Activated CD4-positive, CD25-positive, alpha-beta regulatory T cell treated with anti-CD3 and anti-CD28 coated beads, Interleukin-2, amount 50 U/mL, for 72 hours (primary cell): ENCODE measurements at regions not wholly inside any gene's neighbourhood (a gene's known extent, or its start where the extent isn't known, plus 50 kb on each side); places are given as distances from the start of the nearest gene placed in this dataset.
"Not testable (repeated sequence)": the region's sequence is repeated elsewhere in the genome, so short reads cannot be mapped to it uniquely, and the experiment has no call there.

Experiments
- DNase-seq: peaks from one replicate; pipeline ENCODE4 v3.0.0; 2021

GRCh38 chr2:238600506-238601432 lies 174.0 kb downstream of the ASB1 start:
- DNase-seq = no peak

- no peak for DNase-seq
Measured at GRCh38 chr2:238601433-238602222, 174.9 kb downstream of the ASB1 start.

DNA sequence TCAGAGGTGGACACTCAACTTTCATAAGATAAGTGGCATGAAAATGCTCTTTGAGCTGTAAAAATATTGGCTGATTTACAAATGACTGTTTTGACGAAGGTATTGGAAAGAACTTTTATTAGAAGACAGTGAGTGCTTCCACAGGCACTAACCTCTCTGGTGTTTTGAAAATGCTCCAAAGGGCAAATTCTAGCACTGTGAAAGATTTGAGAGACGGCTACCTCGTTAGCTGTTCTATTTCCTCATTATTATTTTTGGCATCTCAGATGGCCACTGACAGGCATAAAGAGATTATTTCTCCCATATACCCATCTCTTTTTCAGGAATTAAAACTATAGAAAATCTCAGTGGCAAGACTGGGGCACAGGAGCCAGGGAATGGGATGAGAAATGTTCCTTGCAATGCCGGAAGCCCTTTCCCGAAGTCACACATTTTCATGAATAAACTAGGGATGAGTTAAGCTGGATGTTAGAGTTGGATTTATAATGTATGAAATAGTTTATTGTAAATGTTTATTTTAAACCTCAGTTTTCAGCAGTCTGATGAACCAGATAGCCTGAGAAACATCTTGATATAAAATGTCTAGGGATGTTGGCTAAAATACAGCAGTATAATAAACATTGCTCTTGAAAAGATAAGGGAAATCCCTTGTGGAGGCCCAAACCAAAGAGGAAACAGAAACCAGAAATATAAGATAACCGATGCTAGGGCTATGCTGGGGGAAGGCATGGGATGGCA lies 175.7 kb downstream of the ASB1 start:
- DNase-seq = no peak

GRCh38 chr2:238603596-238603995 lies 176.9 kb downstream of the ASB1 start:
- no peak for DNase-seq

- DNase-seq = no peak
Measured at GRCh38 chr2:238606311-238606710, 179.6 kb downstream of the ASB1 start.

GRCh38 chr2:238613610-238614009 lies 186.9 kb downstream of the ASB1 start:
- DNase-seq = no peak

GRCh38 chr2:238614376-238614775 lies 187.6 kb downstream of the ASB1 start:
- DNase-seq = no peak

DNA sequence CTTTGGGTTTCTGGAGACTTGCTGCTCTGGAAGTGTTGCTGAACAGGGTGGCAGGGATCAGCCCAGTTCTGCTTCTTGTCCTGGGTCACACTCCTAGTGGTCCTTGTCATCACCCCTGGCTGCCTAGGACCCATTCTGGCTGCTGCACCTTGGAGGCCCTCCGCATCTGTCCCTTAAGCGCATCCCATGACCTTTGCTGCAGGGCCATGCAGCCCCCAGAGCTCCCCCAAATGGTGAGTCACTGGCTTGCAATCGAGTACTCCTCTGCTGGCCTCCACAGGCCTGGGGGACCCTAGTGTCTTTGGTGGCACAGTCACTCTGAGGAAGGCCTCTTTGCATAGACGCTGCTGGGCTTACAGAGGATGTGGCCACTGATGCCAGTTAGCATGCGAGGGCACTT lies 188.5 kb downstream of the ASB1 start:
- DNase-seq = no peak

- DNase-seq = no peak
Measured at GRCh38 chr2:238616681-238617080, 190.0 kb downstream of the ASB1 start.

GRCh38 chr2:238618494-238619283 lies 192.0 kb downstream of the ASB1 start:
- not testable (repeated sequence) for DNase-seq

- no peak for DNase-seq
Measured at GRCh38 chr2:238627899-238628298, 201.2 kb downstream of the ASB1 start.

- no peak for DNase-seq
Measured at GRCh38 chr2:238629064-238629463, 202.3 kb downstream of the ASB1 start.

DNA sequence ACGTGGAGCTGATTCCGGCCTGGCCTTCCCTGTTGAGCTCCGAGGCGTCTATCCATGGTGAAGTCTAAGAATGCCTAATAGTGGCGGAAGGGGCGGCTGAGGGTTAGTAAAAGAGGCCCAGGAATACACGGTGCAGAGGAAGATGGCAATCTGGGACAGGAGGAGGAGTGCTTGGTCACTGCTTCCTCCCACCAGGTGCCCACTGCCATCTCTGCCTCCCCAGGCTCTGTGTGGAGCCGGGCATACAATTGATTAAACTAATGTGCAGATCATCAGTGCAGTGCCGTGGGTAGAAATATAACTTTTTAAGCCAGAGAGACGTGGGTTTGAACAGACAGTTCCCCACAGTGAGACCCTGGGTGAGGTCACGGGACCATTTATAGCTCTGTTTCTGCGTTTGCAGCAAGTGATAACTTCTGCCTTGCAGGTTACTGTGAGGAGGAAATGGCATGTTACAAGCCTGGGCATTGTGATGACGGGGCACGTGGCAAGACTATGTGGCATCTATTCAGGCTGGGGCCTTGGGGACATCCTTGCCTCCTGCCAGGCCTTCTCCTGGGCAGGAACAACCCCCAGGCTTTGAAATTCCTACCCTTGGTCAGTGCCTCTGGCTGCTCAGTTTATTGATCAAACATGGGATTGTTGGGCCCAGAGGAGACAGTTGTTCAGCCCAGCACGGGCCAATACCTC lies 204.9 kb downstream of the ASB1 start:
- DNase-seq = no peak

DNA sequence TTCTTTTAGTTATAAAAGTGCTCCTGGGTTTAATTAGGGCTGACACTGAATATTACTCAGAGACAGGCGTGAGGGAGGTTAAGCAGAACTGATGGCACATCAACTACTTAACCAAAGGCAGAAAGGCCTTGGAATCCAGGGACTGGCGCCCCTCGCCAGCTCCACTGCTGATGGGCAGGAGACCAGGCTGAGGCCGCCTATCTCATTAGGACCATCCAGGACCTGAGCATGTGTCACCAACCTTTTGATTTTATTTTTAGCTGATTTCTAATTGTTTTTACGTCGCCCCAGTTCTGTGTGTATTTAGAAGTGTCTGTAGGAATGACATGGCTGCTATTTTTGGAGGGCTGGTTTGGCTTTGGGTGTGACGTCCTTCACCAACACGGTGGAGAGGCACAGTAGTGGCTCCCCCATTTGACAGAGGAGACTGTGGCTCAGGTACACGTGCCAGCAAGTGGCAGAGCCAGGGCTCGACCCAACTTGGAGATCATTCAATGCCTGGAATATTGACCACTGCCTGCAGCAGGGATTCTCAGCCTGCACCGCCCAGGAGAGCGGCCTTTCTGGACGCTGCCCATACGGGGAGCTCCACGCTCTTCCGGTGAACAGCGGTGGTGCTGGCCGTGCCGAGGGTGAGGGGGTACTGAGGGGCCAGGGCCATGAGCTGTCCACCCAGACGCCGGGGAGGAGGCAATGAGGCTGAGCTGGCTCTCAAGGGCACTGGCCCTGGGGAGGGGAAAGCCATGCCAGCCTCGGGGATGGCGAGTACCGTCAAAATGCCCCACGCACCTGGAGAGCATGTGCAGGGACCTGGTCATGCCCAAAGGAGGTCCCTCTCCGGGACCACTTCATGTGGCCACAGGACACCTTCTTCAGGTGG lies 205.7 kb downstream of the ASB1 start:
- DNase-seq = no peak

- no peak for DNase-seq
Measured at GRCh38 chr2:238633426-238634328, 206.9 kb downstream of the ASB1 start.

- no peak for DNase-seq
Measured at GRCh38 chr2:238634701-238635357, 208.1 kb downstream of the ASB1 start.

DNA sequence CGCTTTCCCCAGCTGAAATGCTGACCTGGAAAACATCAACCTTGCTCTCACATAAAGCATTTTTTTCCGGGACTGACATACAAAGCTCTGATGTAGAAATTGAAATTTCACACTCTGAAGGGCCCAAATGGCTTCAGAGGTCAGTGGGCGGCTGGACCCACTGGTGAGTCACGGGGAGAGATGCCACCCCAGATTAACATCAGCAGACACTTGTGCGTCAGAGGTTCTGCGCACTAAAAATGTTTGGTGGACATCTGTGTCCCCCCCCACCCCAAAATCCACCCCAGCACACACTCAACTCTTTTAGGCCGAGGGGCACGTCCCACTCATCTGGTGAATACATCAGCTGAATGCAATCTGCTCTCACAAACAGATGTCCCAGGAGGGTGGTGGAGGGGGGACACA lies 208.9 kb downstream of the ASB1 start:
- no peak for DNase-seq

GRCh38 chr2:238636269-238637073 lies 209.7 kb downstream of the ASB1 start:
- no peak for DNase-seq
